ENCODE measurements at regions not wholly inside any gene's neighbourhood (a gene's known extent, or its start where the extent isn't known, plus 50 kb on each side); places are given as distances from the start of the nearest gene placed in this dataset.
"Not testable (repeated sequence)": the region's sequence is repeated elsewhere in the genome, so short reads cannot be mapped to it uniquely, and the experiment has no call there.

DNA sequence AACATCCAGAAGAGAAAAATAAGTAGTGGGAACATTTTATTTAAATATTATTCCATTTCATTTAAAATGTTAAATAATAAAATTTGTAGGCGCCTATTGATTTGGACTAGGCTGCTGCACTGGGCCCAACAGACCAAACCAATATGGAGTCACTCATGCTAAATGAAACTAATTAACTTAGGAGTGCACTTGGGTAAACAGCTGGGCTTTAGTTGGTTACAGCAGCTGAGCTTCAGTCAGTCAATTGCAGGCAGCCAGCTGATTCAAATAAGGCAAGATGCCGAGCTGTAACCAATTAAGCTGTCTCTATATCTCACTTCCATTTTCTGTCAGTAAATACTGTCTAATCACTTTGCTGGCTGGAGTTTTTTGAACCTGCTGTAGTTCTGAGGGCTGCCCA is 102.1 kb upstream of the WDR11 start:
- in situ Hi-C loops (cut with HindIII; ENCODE audit: low sequenced_read_pairs): no loop called here

DNA sequence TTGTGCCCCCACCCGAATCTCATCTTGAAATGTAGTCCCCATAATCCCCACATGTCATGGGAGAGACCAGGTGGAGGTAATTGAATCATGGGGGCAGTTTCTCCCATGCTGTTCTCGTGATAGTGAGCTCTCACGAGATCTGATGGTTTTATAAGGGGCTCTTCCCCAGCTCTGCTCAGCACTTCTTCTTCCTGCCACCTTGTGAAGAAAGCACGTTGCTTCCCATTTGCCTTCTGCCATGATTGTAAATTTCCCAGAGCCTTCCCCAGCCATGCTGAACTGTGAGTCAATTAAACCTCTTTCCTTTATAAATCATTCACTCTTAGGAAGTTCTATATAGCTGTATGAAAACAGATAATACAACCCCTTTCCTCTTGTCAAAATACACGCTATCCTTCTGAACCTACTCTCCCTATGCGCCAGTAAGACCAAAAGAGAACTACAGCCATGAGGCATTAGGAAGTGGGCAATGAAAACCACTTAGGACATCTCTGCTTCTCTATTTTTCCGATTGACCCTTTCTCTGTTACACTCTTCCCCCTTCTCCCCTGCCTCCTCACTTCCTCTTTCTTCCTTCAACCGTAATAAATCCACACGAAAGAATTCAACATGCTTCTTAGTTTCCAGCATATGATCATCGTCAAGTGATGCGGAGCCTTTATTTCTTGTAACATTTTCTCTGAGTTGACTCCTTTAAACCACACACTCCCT is 101.2 kb upstream of the WDR11 start:
- in situ Hi-C loops (cut with HindIII; ENCODE audit: low sequenced_read_pairs): no loop called here

DNA sequence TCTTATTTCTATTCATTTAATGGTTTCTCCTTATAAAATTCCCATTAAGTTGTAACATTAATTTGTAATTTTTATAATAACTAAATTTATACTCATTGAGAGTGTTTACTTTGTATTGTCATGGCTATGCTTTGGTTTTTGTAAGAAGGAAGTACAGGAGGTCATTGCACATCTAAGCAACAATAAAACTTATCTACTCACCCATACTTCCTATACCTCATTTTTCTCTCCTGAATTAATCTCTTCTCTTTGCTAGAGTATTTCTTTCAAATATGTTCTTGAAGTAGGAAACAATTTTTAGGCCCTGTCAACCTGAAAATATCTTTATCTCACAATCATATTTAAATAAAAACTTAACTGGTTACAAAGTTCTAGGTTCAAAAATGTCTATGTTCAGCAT is 95.4 kb upstream of the WDR11 start:
- in situ Hi-C loops (cut with HindIII; ENCODE audit: low sequenced_read_pairs): loop anchor here (5.0 kb wide), 1 partner anchor 58 kb away; no protein-coding TSS in a partner anchor

DNA sequence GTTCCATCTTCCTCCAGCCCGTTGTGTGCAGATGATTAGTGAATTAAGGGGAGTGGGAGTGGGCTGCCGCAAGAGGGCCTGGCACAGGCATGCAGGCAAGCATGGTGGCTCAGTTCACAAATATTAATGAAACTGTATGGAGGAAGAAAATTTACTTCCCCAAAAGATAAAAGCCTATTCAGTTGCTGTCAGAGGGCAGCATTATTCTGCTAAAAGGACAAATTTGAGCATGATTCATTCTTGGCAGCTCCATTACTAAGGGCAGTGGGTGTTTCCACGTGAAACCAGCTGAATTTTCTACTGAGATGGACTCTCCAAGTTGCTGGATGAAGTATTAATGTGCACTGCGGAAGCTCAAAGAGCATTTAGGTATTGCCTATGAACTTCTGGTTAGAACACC is 90.9 kb upstream of the WDR11 start:
- in situ Hi-C loops (cut with HindIII; ENCODE audit: low sequenced_read_pairs): no loop called here

DNA sequence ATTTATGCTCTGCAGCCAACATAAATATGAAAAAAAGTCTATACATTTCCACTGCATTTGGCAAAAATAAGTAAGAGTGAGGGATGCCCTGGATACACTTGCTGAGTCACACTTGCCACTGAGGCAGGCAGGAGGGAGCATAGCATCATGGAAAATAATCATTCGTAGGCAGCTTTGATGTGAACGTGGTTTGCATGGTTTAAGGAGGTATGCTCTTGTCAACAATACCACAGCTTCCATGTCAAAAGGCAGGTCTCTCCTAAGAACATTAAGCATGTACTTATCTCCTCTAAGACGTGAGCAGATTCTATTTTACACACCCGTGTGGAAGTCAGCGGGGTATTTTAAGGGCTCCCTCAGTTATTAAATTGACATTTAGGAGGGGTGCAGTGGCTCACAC is 89.2 kb upstream of the WDR11 start:
- in situ Hi-C loops (cut with HindIII; ENCODE audit: low sequenced_read_pairs): no loop called here

DNA sequence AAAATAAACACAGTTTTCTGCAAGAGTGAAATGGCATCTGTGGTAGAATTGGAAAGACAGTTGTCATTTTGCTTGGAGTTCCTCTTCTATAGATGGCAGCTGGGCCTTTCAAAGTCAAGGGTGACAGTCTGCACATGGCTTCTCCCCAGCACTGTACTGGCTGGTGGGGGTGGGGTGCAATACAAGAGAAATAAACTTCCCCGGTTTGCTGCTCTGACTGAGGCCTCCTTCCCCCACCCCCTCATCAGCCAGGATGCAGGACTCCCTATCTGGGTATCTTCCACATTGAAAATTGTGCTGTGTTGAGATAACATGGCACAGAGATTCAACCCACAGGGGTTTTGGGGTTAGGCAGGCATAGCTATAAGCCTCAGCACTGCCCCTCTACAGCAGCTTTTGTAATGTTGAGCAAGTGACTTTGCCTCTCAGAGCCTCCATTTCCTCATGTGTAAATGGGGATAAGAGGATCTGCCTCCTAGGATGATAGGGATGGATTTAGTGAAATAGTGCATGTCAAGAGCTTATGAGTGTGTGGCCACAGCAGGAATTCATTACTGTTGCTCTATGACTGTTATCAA is 85.8 kb upstream of the WDR11 start:
- in situ Hi-C loops (cut with HindIII; ENCODE audit: low sequenced_read_pairs): no loop called here

DNA sequence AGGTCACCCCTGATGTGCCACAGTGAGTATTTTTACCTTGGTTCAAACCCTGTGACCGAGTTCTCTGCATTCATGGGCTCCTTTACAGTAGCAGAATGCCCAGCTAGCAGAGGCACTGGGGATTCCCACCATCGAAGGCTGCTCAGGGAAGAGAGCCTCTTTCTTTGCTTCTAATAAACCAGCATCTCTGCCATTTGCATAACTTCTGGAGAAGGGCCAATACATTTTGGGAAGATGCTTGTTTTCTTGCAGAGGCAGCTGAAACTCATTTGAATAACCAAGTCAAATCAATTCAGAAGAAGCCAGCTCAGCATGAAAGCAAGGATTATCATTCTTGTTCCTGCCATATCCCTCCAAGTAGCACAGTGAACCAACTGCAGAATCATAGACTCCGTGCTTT is 82.9 kb upstream of the WDR11 start:
- in situ Hi-C loops (cut with HindIII; ENCODE audit: low sequenced_read_pairs): no loop called here

DNA sequence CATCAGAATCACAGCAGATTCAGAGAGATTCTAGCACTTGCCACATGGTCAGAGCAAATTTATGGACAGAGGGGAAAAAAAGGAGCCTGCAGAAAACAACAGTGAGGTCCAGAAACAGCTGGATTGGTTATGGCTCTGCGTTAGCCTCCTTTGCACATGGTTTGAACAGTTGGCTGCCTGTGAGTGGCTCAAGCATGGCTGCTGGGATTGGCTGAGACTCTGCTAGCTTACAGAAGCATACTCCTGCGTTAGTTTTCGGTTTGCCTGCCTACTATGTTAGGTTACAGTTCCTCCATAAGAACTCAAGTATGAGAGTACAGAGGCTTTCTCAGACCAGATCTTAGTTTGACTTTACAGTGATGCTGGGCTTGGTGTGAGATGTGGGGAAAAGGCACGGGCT is 80.7 kb upstream of the WDR11 start:
- in situ Hi-C loops (cut with HindIII; ENCODE audit: low sequenced_read_pairs): no loop called here

DNA sequence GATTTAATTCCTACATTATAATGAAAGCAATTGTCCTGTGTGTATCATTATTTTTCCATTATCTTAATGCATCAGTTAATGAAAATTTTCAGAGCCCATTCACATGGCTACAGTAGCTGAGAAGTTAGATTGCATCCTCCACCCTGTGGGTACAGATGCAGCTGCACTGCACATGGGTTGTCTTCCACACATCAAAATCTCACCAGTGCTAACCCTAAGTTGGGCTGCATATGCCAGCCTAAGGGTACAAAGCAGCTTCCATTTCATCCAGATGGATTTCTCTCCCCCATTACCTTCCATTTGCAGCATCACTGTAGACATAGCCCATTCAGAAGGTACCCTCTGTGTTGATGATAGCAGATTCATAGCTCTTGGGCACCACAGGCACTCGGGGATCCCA is 74.7 kb upstream of the WDR11 start:
- in situ Hi-C loops (cut with HindIII; ENCODE audit: low sequenced_read_pairs): no loop called here

DNA sequence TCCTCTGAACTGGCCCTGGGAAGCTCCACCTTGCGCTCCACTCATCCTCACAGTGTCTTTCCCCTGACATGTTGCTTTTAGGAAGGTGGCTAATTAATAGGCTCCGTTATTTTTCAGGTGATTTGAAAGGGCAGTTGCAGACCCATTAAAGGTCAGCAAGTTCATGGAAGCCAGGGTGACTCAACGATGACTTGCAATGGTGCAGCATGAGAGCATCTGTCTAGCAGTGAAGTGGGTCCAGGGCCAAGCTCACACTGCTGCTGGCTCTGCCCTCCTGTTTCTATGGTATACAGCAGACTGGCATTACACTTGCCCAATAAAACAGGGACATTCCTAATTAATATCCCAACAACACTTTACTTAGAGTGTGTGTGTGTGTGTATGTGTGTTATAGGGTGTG is 68.8 kb upstream of the WDR11 start:
- in situ Hi-C loops (cut with HindIII; ENCODE audit: low sequenced_read_pairs): no loop called here

DNA sequence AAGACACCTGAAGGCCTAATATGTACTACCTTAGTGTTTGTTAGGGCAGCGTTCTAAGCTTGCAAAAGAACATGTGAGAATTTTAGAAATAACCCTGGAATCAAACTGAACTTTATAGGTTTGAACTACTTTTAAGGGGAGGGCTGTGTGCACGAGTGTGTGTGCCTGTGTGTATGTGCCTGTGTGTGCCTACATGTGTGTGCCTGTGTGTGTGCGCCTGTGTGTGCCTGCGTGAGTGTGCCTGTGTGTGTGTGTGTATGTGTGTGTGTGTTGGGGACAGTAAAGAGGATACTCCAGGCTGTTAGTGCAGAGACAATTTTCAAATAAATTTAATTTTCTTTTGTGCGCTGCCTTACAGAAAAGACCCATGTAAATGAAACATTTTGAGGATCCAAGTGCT is 68.1 kb upstream of the WDR11 start:
- in situ Hi-C loops (cut with HindIII; ENCODE audit: low sequenced_read_pairs): no loop called here

DNA sequence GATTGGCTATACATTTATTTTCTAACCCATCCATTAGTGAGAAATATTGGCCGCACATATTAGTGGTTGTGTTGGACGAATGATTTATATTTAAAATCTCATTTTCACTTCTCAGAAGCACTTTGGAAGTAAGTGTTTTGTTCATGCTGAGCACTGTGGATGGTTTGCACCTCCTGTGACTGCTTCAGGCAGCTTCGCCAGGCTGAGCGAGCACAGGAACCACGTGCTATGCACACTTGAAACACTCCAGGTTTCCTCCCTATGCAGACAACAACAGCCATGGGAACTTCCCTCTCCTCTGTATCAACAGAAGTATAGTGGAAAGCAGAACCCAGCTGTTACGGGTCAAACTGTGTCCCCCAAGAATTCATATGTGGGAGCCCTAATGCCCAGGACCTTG is 67.3 kb upstream of the WDR11 start:
- in situ Hi-C loops (cut with HindIII; ENCODE audit: low sequenced_read_pairs): no loop called here

DNA sequence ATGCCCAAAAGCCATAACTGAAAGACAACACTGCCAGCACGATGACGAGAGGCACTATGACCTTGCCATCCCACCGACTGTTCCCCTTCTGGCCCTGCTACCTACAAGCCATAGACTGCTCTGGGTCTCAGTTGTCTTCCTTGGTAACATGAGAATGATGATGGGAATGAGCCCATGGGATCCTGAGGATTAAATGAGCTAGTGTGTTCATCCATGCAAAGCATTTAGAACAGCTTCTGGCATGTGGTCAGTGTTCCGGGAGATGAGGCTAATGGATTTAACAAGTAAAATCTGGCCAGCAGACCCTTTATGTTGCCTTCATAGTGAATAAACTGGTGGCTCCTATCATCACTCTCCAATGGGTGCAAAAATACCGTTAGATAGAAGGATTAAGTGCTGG is 62.4 kb upstream of the WDR11 start:
- in situ Hi-C loops (cut with HindIII; ENCODE audit: low sequenced_read_pairs): no loop called here

DNA sequence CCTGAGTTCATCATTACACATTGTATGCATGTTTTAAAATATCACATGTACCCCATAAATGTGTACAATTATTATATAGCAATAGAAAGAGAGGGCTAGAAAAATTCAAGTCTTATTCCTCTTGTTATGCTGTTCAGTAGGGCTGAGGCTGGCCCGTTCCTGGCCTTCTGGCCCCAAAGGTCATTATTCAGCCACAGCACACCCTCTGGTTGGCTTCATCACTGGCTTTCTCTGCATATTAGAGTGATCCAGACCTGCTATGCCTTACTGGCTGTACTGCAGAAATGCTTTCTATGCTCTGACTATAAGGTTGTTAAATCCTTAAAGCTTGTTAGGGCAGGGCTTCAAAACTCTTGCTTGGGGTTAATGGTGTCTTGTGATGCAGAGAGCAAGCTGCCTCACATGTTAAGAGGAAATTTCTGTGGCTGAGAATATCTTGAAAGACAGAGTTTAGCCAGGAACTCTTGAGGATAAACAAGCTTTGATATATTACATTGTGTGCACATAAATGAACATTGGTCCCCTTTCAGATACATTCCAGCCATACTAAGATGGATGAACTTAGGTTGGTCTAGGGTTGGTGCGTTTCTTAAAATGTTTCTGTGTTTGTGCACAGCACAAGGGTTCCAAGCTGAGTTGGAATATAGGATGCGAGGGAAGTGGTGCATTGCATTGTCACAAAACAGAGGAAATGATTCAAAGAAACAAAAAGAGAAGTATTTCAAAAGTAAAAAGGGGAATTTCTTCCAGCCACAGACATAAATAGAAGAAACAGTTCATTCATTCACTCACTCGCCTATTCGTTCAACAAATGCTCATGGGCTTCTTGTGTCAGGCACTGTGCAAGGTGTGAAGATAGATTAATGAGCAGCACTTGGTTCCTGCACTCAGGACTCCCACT is 61.6 kb upstream of the WDR11 start:
- in situ Hi-C loops (cut with HindIII; ENCODE audit: low sequenced_read_pairs): no loop called here

DNA sequence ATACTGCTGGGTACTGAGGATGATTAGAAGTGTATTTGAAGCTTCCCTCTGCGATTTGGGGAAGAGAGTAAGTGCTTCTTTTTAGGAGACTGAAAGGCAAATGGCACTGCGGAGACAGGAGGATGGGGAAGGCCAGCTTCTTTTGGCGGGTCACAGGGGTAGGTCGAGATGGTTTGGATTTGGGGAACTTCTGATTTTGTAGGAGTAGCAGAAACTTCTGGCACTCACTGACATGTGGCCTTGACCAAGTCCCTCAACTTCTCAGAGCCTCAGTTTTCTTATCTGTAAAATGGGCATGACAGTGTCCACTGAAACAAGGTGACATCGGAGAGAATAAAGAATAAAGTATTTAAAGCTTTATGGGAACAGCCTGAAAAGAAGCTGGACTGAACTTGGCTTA is 59.8 kb upstream of the WDR11 start:
- in situ Hi-C loops (cut with HindIII; ENCODE audit: low sequenced_read_pairs): no loop called here

DNA sequence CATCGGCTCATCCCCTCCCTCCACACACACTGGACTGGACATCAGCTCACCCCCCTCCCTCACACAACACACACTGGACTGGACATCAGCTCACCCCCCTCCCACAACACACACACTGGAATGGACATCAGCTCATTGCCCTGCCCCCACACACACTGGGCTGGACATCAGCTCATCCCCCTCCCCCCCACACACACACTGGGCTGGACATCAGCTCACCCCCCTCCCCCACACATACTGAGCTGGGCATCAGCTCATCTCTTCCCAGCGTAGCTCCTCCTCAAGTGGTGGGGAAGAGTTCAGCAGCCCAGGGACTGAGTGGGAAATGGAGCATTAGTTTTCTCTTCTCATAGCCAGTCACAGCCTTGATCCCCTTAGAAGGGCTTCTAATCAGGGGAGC is 58.1 kb upstream of the WDR11 start:
- in situ Hi-C loops (cut with HindIII; ENCODE audit: low sequenced_read_pairs): no loop called here

DNA sequence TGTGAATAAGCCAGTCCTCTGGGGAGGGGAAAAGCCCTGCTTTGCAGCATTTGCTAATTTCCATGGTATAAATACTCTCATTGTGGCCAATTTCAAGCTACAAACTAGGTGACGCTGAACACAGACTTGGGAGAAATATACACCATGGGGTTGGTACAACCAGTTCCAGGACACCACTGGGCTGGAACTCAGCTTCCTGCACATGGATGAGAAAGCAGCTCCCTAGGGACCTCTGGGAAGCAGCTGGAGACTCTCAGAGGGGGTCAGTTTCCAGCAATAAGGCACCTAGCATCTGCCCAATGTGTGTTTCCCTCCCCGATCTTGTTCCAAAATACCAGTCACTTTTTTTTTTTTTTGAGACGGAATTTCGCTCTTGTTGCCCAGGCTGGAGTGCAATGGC is 56.8 kb upstream of the WDR11 start:
- in situ Hi-C loops (cut with HindIII; ENCODE audit: low sequenced_read_pairs): no loop called here

DNA sequence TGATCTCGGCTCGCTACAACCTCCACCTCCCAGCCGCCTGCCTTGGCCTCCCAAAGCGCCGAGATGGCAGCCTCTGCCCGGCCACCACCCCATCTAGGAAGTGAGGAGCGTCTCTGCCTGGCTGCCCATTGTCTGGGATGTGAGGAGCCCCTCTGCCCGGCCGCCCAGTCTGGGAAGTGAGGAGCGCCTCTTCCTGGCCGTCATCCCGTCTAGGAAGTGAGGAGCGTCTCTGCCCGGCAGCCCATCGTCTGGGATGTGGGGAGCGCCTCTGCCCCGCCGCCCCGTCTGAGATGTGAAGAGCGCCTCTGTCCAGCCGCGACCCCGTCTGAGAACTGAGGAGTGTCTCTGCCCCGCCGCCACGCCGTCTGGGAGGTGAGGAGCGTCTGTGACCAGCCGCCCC is 52.9 kb upstream of the WDR11 start:
- in situ Hi-C loops (cut with HindIII; ENCODE audit: low sequenced_read_pairs): not testable (repeated sequence)

DNA sequence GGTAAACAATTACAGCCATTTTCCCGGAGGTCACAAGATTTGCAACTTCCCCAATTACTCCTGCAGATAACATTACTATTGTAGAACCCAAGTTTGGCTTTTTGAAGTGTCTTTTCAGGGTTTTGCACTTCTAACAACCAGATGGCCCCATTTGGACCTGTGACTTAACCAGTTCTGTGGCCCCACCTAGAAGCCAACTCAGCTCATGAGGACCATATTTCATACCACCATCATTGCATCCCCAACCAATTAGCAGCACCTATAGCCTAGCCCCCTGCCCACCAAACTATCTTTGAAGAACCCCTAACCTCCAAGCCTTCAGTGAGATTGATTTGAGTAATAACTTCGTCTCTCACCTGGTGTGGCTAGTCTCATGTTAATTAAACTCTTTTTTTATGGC is 51.3 kb upstream of the WDR11 start:
- in situ Hi-C loops (cut with HindIII; ENCODE audit: low sequenced_read_pairs): no loop called here

DNA sequence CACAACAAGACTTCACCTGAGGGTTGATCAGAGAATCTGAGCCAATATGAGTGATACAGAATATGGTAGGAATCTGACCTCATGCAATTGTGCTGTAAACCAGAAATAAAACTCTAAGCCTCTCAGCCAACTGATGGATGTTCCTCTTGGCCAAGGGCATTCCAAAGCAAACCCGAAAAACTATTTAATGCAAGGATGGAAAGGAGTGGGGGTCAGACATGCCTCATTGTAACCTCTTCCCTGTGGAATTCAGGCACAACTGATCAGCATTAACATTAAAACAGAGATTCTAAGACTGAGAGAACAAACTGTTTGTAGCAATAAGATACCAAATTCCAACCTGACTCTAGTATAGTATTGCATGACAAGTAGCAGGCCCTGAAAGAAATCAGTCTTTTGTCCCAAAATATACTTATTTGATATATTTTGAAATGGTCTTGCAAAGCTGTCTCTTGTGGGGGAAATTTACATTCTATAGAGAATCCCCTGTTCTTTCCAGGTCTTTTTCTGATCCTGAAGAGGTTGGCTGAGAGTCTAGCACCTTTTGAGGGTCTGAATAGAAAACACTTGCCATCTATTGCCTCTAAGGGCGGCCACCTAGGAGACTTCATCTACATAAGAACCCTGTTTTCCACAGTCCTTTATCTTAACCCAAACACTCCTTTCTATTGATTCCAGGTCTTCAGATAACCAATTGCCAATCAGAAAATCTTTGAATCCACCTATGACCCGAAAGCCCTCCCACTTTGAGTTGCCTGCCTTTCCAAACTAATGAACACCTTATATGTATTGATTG is 50.4 kb upstream of the WDR11 start:
- in situ Hi-C loops (cut with HindIII; ENCODE audit: low sequenced_read_pairs): no loop called here
